ENCODE measurements at regions not wholly inside any gene's neighbourhood (a gene's known extent, or its start where the extent isn't known, plus 50 kb on each side); places are given as distances from the start of the nearest gene placed in this dataset.
"Not testable (repeated sequence)": the region's sequence is repeated elsewhere in the genome, so short reads cannot be mapped to it uniquely, and the experiment has no call there.

GRCh38 chr2:77720115-77720514, 197.9 kb upstream of the LRRTM4 start:
- no peak overlapping the region for H3K4me3 ChIP-seq
- H3K27ac ChIP-seq = no peak overlapping the region
- no peaks in the 10 kb centered on the region for H3K4me1 ChIP-seq
- H3K27me3 ChIP-seq = no peaks in the 10 kb centered on the region
- intact Hi-C loops (cut with DNase I; ENCODE audit: low total_unique reads) = no loop called here
- H3K9me3 ChIP-seq = no peaks in the 10 kb centered on the region
- no peak for DNase-seq (ENCODE audit: low spot score in 2 of 2)
- no peaks in the 10 kb centered on the region for H3K36me3 ChIP-seq
- TF ChIP-seq CTCF (IDR thresholded peaks at IDR 0.05) = no peak
- no peak for TF ChIP-seq POLR2AphosphoS5 (IDR thresholded peaks at IDR 0.05)
- TF ChIP-seq POLR2A (IDR thresholded peaks at IDR 0.05) = no peak

- Histone ChIP-seq H3K4me3 (no peak overlapping the region), H3K27ac (no peak overlapping the region), H3K9me3 (peaks cover 0 to 10% of the 10 kb centered on the region in 2 donors), H3K4me1 (no peaks in the 10 kb centered on the region), H3K36me3 (no peaks in the 10 kb centered on the region), H3K27me3 (no peaks in the 10 kb centered on the region)
- TF ChIP-seq CTCF (IDR thresholded peaks at IDR 0.05) = no peak
- TF ChIP-seq POLR2AphosphoS5 (IDR thresholded peaks at IDR 0.05) = no peak
- no peak for TF ChIP-seq POLR2A (IDR thresholded peaks at IDR 0.05)
- DNase-seq (ENCODE audit: low spot score in 2 of 2) = no peak
- intact Hi-C loops (cut with DNase I; ENCODE audit: low total_unique reads) = no loop called here
Observed at GRCh38 chr2:77721593-77721992, 199.4 kb upstream of the LRRTM4 start.

GRCh38 chr2:77725045-77725444, 202.9 kb upstream of the LRRTM4 start:
- H3K4me1 ChIP-seq = no peaks in the 10 kb centered on the region
- no peak for DNase-seq (ENCODE audit: low spot score in 2 of 2)
- peaks cover 0 to 10% of the 10 kb centered on the region in 2 donors for H3K9me3 ChIP-seq
- TF ChIP-seq POLR2AphosphoS5 (IDR thresholded peaks at IDR 0.05) (no peak), CTCF (IDR thresholded peaks at IDR 0.05) (no peak), POLR2A (IDR thresholded peaks at IDR 0.05) (no peak)
- intact Hi-C loops (cut with DNase I; ENCODE audit: low total_unique reads) = no loop called here
- no peaks in the 10 kb centered on the region for H3K36me3 ChIP-seq
- H3K27ac ChIP-seq = no peak overlapping the region
- no peaks in the 10 kb centered on the region for H3K27me3 ChIP-seq
- no peak overlapping the region for H3K4me3 ChIP-seq

GRCh38 chr2:77734662-77735340, 212.6 kb upstream of the LRRTM4 start:
- H3K4me3 ChIP-seq; H3K36me3 ChIP-seq; H3K27ac ChIP-seq; DNase-seq (ENCODE audit: low spot score in 2 of 2); H3K27me3 ChIP-seq; H3K4me1 ChIP-seq; H3K9me3 ChIP-seq; intact Hi-C loops (cut with DNase I; ENCODE audit: low total_unique reads): not testable (repeated sequence)

- DNase-seq (ENCODE audit: low spot score in 2 of 2) = no peak
- no peaks in the 10 kb centered on the region for H3K4me1 ChIP-seq
- H3K9me3 ChIP-seq = peaks cover 0 to 5% of the 10 kb centered on the region in 2 donors
- intact Hi-C loops (cut with DNase I; ENCODE audit: low total_unique reads) = no loop called here
- TF ChIP-seq POLR2AphosphoS5 (IDR thresholded peaks at IDR 0.05) (no peak), POLR2A (IDR thresholded peaks at IDR 0.05) (no peak), CTCF (IDR thresholded peaks at IDR 0.05) (no peak)
- H3K4me3 ChIP-seq = no peak overlapping the region
- no peak overlapping the region for H3K27ac ChIP-seq
- H3K36me3 ChIP-seq = no peaks in the 10 kb centered on the region
- no peaks in the 10 kb centered on the region for H3K27me3 ChIP-seq
Observed at GRCh38 chr2:77737236-77737635, 215.1 kb upstream of the LRRTM4 start.

GRCh38 chr2:77746780-77747179, 224.6 kb upstream of the LRRTM4 start:
- no peak for DNase-seq (ENCODE audit: low spot score in 2 of 2)
- Histone ChIP-seq H3K9me3 (no peaks in the 10 kb centered on the region), H3K4me1 (no peaks in the 10 kb centered on the region), H3K4me3 (no peak overlapping the region), H3K36me3 (no peaks in the 10 kb centered on the region), H3K27ac (no peak overlapping the region), H3K27me3 (no peaks in the 10 kb centered on the region)
- intact Hi-C loops (cut with DNase I; ENCODE audit: low total_unique reads) = no loop called here
- no peak for TF ChIP-seq POLR2A (IDR thresholded peaks at IDR 0.05)

- H3K4me1 ChIP-seq; H3K27ac ChIP-seq; H3K36me3 ChIP-seq; H3K4me3 ChIP-seq; H3K27me3 ChIP-seq; H3K9me3 ChIP-seq; DNase-seq (ENCODE audit: low spot score in 2 of 2); intact Hi-C loops (cut with DNase I; ENCODE audit: low total_unique reads): not testable (repeated sequence)
Observed at GRCh38 chr2:77753710-77754345, 231.7 kb upstream of the LRRTM4 start.
